ENCODE measurements at regions not wholly inside any gene's neighbourhood (a gene's known extent, or its start where the extent isn't known, plus 50 kb on each side); places are given as distances from the start of the nearest gene placed in this dataset.

GRCh38 chrX:36803151-36803550 is 205.0 kb upstream of the FAM47C start:
- TF ChIP-seq EZH2 (IDR thresholded peaks at IDR 0.05; ENCODE audit: borderline replicate concordance, low read depth, low read length, poor library complexity, severe bottlenecking) (no peak), CTCF (conservative IDR thresholded peaks at IDR 0.05; ENCODE audit: low read depth, low read length) (no peak)

Data from A673 (cell line).